Stimulated activated CD8-positive, alpha-beta memory T cell treated with anti-CD3 and anti-CD28 coated beads, Interleukin-7, amount 100 ng/mL, for 4 hours (primary cell): ENCODE measurements at regions not wholly inside any gene's neighbourhood (a gene's known extent, or its start where the extent isn't known, plus 50 kb on each side); places are given as distances from the start of the nearest gene placed in this dataset.

Experiments
- DNase-seq, 2 donors: peaks; one replicate each; pipeline ENCODE4 v3.0.0-alpha.2; 2020; ENCODE audit warnings: low read depth in 2 of 2

DNA sequence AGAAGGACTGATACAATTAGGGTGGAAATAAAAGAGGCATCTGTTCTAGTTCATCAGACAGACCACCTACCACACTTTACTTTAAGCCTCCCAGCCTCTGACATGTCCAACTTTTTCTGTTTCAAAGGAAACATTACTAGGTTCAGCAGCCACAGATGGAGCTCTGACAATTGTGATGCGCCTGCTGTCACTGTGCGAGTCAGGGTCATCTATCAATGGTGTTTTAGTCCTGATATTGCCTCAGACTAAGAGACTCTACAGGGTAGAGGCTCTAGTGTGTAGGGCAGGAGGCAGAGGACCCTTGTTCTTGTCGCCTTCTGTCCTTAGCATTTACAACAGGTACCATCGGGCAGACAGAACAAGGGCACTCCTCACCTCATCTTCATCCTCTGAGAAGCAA is 685.0 kb upstream of the SGCG start:
- DNase-seq: no peak

DNA sequence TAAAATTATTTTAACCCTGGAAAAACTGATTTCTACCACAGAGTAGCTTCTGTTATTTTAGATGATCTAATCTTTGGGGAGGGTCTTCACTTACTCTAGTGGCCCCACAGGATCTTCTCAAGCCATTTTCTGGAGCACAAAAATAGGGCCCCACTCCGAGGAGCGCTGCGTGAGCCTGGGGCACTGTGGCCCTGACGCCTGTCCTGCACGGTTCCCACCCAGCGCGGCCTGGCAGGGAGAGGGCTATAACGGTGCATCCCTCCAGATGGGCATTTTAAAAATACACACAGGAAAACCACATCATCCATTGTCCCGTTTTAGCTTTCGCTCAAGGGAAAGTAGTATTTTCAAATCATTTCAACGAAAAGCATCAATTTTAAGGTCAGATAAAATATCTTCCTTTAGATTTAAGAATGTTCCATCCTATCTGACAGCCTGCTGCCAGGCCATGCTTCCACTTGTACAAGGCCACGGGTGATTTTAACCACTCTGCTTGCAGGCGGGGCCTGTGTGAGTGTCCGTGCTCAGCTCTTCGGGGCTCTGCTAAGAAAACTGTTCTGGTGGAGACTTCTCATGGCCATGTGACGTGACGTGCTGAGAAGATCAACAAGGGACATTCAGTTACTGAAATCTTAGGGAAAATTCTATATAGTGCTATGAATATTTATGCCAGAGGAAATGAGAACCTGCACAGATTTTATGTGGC is 683.8 kb upstream of the SGCG start:
- DNase-seq: no peak

DNA sequence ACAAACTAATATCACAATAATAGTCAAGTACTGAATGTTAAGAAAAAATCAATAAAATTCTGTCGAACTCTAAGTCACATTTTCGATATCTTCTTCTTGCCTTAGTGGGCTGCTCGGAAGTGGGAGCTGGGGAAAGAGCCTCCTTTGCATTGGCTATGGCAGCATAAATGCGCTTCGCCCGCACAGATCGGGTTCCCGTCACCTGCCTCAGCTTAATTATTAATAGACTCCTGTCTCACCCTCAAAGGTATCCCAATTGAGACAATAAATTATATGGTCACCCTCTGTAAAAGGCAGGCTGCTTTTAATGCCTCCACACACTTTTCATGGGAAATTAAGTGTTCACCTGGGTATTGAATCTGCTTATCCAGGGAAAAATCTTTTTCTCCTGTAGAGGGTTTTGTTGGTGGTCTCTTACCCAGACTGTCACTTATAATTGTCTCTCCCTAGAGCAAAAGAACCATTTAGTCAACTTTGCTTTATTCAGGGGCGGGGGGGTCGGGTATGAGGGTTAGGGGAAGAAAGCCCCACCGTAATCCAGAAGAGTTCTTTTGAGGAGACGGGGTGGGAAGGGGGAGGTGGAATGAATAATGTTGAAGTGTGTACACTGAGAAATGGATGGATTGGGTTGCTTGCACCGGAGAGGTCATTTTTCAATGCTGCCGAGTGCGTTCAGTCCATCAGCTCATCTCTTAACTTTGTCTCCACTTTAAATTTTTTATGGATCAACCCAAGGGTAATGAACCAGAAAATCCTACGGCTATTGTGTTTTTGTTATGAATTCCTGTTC is 682.6 kb upstream of the SGCG start:
- no peak for DNase-seq

DNA sequence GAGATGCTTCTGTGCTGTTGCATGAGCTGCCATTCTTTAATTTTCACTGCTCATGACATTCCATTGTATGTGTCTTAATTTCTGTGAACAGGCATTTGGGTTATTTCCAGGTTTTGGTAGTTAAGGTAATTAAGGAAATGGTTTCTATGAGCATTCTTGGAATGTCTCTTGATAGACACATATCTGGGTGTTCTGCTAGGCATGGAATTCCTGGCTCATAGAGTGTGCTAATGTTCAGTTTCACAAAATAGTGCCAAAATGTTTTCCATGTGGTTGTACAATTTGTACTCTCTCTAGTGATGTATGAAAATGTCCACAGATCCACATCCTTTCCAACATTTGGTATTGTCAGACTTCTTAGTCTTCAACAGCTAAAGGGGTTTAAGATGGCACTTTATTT is 680.9 kb upstream of the SGCG start:
- no peak for DNase-seq

DNA sequence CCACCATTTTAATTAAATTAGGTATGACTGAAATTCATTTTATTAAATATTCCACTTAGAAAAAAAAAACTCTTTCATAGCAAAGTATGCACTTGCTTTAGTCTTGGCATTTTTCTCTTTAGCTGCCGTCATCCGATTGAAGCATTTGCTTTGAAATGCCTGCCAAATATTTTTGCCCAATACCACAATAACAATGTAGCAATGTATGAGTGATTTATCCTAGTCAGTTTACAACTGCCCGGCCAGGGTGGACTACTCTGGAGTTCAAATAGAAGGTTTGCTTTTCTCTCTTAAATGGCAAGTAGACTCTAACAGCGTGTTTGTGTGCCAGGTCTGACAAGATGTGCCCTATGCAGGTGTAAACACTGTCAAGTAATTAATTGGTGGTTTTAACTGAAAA is 675.3 kb upstream of the SGCG start:
- DNase-seq: no peak

DNA sequence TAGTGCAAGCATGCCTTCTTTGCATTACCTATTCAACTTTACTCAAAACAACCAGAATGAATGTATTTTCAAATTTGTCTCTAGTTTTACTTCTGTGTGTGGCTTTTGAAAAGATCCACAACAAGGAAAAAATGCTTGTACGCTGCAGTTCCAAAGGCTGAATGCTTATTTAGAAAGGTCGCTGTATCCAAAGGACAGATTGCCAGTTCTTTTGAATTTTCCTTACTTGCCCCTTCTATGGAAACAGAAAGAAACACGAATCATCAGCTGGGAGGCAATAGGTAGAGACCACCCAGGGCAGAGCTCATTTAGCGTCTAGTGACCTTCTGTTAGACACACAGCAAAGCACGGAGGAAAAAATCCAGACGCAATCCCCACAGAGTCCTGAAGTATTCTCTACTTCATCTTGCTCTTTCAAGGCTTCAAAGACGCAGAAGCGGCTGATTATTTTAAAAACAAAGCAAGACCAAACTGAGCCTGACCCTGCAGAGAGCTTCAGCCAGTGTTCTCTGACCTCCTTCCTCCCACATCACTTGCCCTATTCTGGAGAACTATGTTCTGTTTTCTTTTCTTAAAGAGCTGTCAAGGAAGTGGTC is 674.6 kb upstream of the SGCG start:
- DNase-seq: no peak

DNA sequence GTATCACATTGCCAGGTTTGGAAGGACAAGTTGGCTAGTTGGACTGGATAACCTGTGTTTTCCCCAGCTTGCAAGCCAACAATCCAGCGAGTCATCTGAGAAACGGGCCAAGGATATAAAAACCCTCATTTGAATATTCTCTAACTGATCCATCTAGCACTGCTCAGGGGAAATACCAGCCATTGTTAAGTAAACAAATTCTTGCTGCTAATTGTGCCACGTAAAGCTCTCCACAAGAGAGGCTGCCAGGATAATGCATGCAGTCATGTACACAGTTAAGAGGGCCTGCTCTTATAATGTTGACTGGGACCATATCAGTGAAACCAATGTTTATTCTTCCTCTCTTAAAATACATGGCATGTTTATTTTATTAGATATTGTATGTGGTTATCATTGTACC is 663.2 kb upstream of the SGCG start:
- no peak for DNase-seq

DNA sequence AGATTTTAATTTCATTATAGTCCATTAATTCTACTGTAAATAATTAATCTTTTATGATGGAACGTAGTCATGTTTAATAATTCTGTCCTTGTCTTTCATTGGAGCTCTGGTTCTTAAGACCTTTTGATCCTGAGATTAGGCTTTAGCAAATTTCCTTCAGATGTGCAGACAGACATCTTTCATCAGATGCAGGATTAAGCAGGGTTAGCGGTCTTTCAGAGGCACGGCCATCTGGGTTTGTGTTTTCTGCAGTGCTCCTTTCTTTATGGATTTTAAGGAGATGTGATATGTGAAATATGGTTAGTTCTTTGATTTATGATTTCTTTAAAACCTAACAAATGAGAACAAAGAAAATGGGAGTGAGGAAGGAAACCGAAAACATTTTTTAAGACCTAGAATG is 643.9 kb upstream of the SGCG start:
- DNase-seq: no peak

DNA sequence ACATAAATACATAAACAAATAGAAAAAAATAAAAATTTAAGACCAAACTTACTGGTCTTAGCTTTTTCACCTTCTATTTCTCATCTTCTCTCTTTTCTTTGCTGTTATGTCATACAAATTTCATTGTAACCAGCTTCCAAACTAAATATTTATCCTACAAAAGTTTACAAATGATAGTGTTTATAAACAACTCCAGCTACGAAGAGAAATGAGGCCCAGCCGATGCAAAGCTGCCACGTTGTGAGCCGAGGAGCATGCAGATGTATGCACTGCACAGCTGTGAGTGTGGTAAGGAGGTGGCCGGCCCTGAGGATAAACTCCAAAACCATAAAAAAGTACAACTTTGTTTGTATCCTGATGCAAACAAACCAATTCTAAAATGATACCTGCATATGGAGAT is 642.4 kb upstream of the SGCG start:
- no peak for DNase-seq

DNA sequence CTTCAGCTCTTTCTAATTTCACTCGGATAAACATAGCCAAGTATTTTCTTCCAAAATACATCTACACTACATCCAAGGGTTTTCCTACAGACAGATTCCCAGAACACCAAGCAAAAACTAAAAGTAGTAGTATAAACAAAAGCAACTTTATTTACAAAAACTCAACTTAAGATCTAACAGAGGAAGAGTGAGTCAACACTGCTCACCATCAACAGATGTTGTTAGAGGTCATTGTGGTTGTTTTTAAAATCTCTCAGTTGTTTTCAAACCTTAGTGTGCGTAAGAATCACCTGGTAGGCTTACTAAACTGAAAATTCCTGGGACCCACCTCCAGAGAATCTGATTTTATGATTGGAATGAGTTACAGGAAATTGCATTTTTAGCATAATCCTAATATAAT is 631.7 kb upstream of the SGCG start:
- DNase-seq: no peak

DNA sequence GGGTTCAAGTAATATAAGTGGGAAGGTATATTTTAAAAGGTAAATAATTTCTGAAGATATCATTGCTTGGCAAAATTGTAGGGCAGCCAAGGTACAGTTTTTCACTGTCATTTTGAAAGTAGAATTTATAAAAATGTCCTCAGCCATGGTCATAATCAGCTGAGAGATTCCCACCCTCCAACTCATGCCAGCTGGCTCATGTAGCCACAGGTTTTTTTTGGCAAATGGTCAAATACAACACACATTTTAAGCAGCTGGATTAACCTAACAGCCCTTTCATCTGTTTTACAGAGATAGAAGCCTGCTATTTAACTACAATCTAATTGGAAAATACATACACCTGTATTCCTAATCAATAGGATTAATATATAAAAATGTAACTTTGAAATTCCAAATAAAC is 619.2 kb upstream of the SGCG start:
- DNase-seq: no peak

DNA sequence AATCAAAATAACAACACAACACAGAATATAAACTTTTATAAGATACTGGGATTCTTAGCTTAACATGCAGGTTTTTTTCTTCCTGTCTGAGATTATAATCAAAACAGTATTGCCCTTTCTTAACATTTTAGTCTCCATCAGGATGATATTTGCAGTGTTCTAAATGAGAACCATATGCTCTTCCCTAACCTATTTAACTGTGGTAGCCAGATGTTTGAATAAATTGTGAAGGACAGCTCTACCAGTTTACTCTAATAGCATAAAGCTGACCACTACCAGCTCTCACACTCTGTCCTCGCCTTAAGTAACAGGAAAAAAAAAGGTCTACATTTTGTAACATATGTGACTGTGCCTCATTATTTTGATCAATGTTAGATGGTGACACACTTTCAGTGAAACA is 618.7 kb upstream of the SGCG start:
- no peak for DNase-seq

DNA sequence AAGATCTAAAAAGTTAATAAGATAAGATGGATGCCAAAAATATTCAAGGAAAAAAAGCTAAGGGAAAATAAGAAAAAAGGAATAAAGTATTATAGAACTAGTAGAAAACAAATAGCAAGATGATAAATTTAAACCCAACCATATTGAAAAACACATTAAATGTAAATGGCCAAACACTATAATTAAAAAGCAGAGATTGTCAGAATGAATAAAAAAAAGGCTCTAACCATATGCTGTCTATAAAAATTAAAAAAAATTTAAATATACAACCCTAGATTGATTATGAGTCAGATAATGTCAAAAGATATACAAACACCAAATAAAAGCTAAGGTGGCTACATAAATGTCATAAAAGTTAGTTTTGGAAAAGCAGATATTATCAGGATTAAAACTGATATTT is 617.5 kb upstream of the SGCG start:
- no peak for DNase-seq

DNA sequence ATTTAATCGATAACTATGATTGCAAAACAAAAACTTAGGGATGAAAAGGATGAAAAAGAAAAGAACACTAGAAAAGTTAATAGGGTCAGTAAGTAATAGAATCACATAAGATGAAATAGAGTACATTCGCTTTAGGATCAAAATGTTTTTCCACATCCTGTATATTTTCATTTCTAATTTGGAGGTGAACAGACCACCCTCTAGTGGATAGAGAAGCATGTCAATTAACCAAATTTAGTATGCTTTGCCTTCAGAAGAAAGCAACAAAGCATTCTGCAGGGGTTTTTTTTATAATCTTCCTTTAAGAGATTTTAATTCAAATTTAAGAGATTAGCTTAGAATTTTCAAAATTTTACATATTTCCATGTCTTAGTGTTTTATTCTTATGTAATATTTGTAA is 611.0 kb upstream of the SGCG start:
- no peak for DNase-seq

DNA sequence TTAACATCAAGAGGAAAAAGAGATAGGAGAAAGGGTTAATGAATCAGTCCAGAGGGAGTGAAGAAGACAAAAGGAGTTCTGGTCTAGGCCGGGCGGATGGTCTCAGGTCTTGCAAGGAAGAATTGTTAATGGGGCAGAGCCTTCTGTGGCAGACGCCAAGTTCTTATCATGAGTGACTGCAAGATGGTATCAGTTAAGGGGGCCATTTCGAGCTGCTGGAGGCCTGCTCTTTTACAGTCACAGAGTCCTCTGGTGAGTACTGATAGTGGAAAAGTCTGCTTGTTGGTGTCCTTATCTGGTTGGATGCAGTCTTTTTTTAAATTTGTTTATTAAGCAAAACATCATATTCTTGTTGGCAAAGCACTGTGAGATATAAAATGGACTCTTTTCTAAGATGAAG is 590.9 kb upstream of the SGCG start:
- DNase-seq: no peak

DNA sequence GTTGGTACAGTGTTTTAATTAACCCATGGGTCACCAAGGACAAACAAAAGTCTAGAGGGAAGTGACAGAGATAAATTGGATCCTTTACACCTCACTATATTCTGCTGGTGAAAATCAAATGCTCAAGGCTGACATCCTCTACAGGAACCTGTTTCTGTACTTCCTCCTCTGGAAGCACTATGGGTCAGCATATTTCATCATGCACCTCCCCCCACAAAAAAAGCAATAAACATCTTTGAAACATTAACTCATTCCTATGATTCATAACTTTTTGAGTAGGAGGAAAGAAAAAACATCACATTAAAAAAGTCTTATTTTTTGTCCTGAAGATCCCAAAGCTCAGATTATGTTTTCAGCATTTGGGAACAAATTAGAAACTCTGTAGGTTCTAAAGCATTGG is 588.3 kb upstream of the SGCG start:
- no peak for DNase-seq

DNA sequence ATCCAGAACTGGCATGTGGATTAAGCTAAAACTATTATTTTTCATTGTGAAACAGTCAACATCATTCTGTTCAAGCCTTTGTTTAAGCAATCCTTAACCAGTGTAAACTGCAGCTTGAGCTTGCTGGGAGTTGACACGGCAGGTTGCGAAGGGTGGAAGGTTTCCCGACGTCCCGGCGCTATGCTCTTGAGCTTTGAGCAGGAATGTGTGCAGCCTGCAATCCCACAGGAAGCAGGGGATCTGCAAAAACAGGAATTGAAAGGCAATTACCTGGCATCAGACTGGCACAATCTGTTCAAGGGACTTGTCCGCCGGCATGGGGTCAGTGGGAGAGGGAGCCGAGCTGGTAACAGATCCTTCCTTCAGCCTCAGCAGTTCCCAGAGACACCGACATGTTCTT is 586.7 kb upstream of the SGCG start:
- DNase-seq: no peak

DNA sequence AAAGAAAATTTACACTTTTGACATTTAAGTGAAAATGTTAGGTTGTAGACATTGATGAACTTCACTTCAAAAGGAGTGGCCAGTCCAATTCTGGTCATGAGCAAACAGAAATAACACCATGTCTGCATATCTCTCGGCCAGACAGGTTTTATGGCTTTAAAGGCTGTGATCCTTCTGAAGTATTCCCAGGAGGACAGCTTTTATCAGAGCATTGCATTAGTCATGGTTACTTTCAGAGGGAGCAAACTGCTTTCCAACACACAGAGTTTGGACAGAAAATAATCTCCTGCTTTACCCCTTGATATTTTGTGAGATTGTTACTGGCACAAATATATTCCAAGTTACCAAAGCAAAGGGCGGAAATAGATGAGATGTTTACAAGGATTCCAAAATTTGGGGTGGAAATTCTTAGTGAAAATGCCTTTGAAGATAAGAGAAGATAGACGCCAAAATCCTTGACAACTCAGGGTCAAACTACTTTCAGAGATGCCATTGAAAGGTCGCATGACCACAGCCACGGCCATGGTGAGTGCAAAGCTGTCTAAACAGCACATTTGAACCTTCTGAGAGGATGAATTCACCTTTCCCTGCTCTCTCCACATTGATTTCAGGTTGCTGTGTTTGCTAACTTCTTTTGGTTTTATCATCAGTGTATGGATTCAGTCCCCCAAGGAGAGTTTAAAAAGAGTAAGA is 584.5 kb upstream of the SGCG start:
- DNase-seq: no peak

DNA sequence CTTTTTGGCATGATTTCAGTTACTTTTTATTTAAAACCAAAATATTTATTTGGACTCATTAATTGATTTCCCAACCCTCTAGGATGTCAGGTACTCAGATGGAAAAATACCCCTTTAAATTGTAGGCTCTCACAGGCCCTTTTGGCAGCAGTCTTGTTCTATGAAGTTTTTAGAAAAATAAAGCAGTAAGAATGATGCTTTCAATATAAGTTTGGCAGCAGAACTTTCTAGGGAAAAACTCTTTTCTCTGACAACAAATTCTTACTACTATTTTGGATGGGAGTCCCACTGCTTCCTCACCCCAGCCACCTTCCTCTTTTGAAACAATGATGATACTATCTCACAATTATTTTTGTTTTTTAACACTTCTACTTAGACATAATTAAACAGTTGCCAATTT is 581.6 kb upstream of the SGCG start:
- DNase-seq: no peak

DNA sequence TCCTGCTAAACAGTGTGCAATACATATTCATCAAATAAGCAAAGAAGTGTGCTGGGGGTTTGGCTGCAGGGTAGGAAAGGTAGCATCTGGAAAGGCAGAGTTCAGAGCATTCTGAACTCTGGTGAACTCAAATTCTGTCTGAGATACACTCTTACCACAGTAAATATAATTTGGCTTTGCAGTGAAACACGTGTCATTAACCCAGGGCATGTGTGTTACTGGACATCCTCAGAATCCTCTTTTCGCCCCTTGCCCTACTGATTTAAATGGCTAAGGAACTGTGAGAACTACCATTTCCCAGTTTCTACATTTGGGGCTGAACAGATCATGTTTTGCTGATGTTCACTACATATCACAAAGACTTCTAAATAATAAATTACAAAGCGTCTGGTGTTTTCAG is 562.8 kb upstream of the SGCG start:
- no peak for DNase-seq

DNA sequence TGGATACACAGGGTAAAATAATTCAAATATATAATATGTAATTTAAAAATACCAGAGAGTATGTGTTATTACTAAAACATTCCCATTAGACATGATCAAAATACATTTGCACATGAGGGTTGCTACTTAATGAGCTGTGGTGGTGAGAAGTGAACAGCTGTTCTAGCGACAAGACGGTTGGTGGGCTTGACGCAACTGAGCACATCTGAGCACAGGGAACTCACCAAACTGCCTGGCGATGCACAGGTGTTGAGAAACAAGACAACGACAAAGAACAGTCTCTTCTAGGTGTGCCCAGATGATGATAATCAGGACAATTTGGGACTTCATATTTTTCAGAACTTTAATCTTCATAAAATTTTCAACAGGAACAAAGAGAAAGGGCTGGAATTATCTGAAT is 555.1 kb upstream of the SGCG start:
- no peak for DNase-seq

DNA sequence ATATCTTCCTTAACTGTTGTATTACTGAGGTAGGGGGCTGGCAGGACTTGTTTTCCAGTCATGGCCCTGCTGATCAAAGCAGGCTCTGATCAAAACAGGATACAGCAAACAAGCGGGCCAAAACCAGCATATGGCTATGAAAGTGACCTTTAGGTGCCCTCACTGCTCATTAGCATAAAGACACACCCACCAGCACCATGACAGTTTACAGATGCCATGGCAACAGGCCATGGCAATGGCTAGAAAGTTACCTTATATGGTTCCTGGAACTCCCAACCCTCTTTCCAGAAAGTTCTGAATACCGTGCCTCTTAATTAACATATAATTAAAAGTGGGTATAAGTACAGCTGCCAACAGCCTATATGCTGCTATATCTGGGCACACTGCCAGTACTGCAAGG is 551.4 kb upstream of the SGCG start:
- DNase-seq: no peak

DNA sequence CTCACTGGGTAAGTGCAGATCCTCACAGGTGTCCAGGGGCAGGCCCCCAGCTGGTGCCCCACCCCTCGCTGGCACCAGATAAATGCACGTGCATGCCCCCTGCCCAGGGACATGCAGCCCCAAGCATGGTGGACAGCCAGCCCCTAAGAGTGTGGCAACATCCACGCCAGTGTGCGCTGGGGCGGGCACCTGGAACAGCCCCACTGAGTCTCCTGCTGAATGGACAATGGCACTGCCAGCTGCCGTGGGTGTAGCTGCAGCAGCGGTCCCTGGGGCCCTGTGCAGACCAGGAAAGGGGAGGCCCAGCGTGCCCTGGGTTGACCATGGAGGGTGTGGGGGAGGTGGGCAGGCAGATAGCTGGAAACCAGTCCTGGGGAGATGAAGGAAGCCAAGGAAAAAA is 538.7 kb upstream of the SGCG start:
- DNase-seq: no peak
